Endothelial cell of umbilical vein (primary cell): ENCODE measurements at regions not wholly inside any gene's neighbourhood (a gene's known extent, or its start where the extent isn't known, plus 50 kb on each side); places are given as distances from the start of the nearest gene placed in this dataset.

Source experiments
- BruUV-seq: library from RNA; stranded (reverse); fragments of 400-500 nt; replicated peaks from 2 replicates; lab custom pipeline; 2021; lab: Mats Ljungman, UMichigan
- CTCF ChIA-PET: fragments of 300-600, 350-600 bp; sonication (Branson Sonifier 250); formaldehyde crosslinking; loops from one replicate; lab custom pipeline; 2021; ENCODE audit warnings: antibody characterized with exemption, inconsistent platforms; lab: Charles Lee
- POLR2A ChIA-PET: fragments of 300-600, 350-600 bp; sonication (Branson Sonifier 250); formaldehyde crosslinking; loops from one replicate; lab custom pipeline; 2021; ENCODE audit warnings: antibody characterized with exemption, inconsistent platforms; lab: Charles Lee
- DNase-seq: peaks from one replicate; pipeline ENCODE4 v3.0.0-alpha.2; 2011; ENCODE audit warnings: low read depth, low spot score
- FAIRE-seq: peaks from 2 replicates; lab custom pipeline; 2011; peaks lifted over from hg19 to GRCh38; lab: Jason Lieb, UNC
- H2AFZ ChIP-seq: 2 replicates; pipeline ENCODE4 v1.6.0; 2012; ENCODE audit warnings: low read depth, low read length, control low read depth, inconsistent platforms
- H3K27ac ChIP-seq: 2 replicates; pipeline ENCODE4 v1.5.1; 2011; ENCODE audit warnings: low read depth, mild to moderate bottlenecking, control low read depth, low read length, moderate library complexity; ENCODE audit not compliant: insufficient read depth
- H3K27me3 ChIP-seq, 2 experiments: 2 replicates each; pipeline versions ENCODE4 v1.6.0 to v1.6.1; 2011; ENCODE audit warnings: low read length in 2 of 2, mixed read lengths in 1 of 2; ENCODE audit not compliant: control insufficient read depth in 2 of 2, insufficient read depth in 2 of 2
- H3K36me3 ChIP-seq, 2 experiments: 2 replicates in 1 of 2; 3 replicates in 1 of 2; pipeline ENCODE4 v1.5.1; 2011; ENCODE audit warnings: low read length in 2 of 2, mild to moderate bottlenecking in 1 of 2, moderate library complexity in 1 of 2; ENCODE audit not compliant: control insufficient read depth in 2 of 2, insufficient read depth in 2 of 2; ENCODE audit errors: extremely low read depth in 1 of 2
- H3K4me1 ChIP-seq: 3 replicates; pipeline ENCODE4 v1.5.1; 2011; ENCODE audit warnings: mild to moderate bottlenecking, low read length; ENCODE audit not compliant: control insufficient read depth, insufficient read depth; ENCODE audit errors: extremely low read depth
- H3K4me2 ChIP-seq: 2 replicates; pipeline ENCODE4 v1.6.1; 2011; ENCODE audit warnings: low read length, control low read depth, mixed read lengths; ENCODE audit not compliant: insufficient read depth
- H3K4me3 ChIP-seq, 3 experiments: fragments of 200-600 bp in 1 of 3; sonication (generic), shearing (Covaris generic) in 1 of 3; replicated peaks in 1 of 3; 2 replicates each; pipeline ENCODE4 v1.5.1; 2011 to 2016; ENCODE audit warnings: control low read depth in 3 of 3, low read length in 3 of 3, mild to moderate bottlenecking in 2 of 3, inconsistent platforms in 1 of 3, low read depth in 1 of 3, moderate library complexity in 1 of 3; ENCODE audit not compliant: insufficient read depth in 1 of 3
- H3K79me2 ChIP-seq: 2 replicates; pipeline ENCODE4 v1.6.0; 2012; ENCODE audit warnings: low read length, inconsistent platforms; ENCODE audit not compliant: control insufficient read depth, insufficient read depth
- H3K9ac ChIP-seq: replicated peaks from 2 replicates; pipeline ENCODE3; 2011; ENCODE audit warnings: low read length, control low read depth; ENCODE audit not compliant: insufficient read depth; ENCODE audit errors: extremely low read depth
- H3K9me1 ChIP-seq: replicated peaks from 3 replicates; pipeline ENCODE4 v1.6.0; 2011; ENCODE audit warnings: mild to moderate bottlenecking, low read length; ENCODE audit not compliant: control insufficient read depth, insufficient read depth; ENCODE audit errors: extremely low read depth
- H3K9me3 ChIP-seq: replicated peaks from 2 replicates; pipeline ENCODE4 v1.5.1; 2012; ENCODE audit warnings: low read length, inconsistent platforms; ENCODE audit not compliant: control insufficient read depth, insufficient read depth
- H4K20me1 ChIP-seq: replicated peaks from 2 replicates; pipeline ENCODE3; 2011; ENCODE audit warnings: mild to moderate bottlenecking, low read length; ENCODE audit not compliant: control insufficient read depth, insufficient read depth; ENCODE audit errors: extremely low read depth
- CTCF ChIP-seq, 2 donors: IDR thresholded peaks; 1 replicate in 1 of 2; 2 replicates in 1 of 2; pipeline ENCODE4 v1.5.1; 2011; ENCODE audit warnings: low read length in 2 of 2, mild to moderate bottlenecking in 2 of 2, moderate library complexity in 2 of 2, control low read depth in 1 of 2, inconsistent platforms in 1 of 2, low read depth in 1 of 2; ENCODE audit not compliant: insufficient read depth in 1 of 2; ENCODE audit errors: extremely low read depth in 1 of 2
- EZH2 ChIP-seq: IDR thresholded peaks from 2 replicates; pipeline ENCODE4 v1.6.1; 2012; ENCODE audit warnings: borderline replicate concordance, low read depth, mild to moderate bottlenecking, moderate library complexity, low read length, inconsistent platforms; ENCODE audit not compliant: severe bottlenecking
- FOS ChIP-seq: IDR thresholded peaks from 2 replicates; pipeline ENCODE4 v1.6.1; 2011; ENCODE audit warnings: mild to moderate bottlenecking, low read length, moderate library complexity, borderline replicate concordance; ENCODE audit not compliant: insufficient read depth
- GATA2 ChIP-seq: IDR thresholded peaks from 2 replicates; pipeline ENCODE4 v1.7.0; 2011; ENCODE audit warnings: low read depth, mild to moderate bottlenecking, moderate library complexity, mixed read lengths, low read length; ENCODE audit not compliant: insufficient read length, insufficient read depth
- POLR2A ChIP-seq: IDR thresholded peaks from 2 replicates; pipeline ENCODE4 v1.6.1; 2012; ENCODE audit warnings: low read depth, mild to moderate bottlenecking, control low read depth, low read length
- POLR2AphosphoS5 ChIP-seq: IDR thresholded peaks from 2 replicates; pipeline ENCODE4 v1.6.1; 2012; ENCODE audit warnings: low read depth, mild to moderate bottlenecking, control low read depth, low read length, moderate library complexity; ENCODE audit not compliant: insufficient read depth
- dilution Hi-C: fragments of 300-500 bp; cut with MboI; formaldehyde crosslinking; loops from one replicate; pipeline ENCODE4 v1.15.0; 2019; ENCODE audit warnings: low sequenced_read_pairs; ENCODE audit not compliant: extremely low pct_ligation_motif_present
- intact Hi-C: fragments of 100-400 bp; cut with micrococcal nuclease; formaldehyde crosslinking; loops from one replicate; pipeline ENCODE4 v1.10.0; 2022

DNA sequence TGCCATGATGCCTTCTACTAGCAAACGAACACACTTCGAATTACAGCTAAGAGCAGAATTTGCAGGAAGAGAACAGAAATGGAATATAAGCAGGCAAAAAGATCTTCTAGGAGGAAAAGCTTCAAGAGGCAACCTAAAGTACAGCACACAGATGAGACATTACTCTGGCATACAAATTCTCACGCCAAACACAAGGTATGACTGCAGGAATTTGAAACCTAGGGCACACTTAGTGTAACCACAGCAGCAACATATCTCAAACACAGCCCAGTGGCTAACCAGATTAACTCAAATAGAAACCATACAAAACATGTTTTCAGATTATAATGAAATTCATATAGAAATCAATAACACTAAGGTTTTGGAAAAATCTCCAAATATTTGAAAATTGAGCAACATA is 481.0 kb upstream of the RGMB start:
- intact Hi-C loops (no loop called here), dilution Hi-C loops (no loop called here)
- no peaks in the 10 kb centered on the region for H4K20me1 ChIP-seq
- H3K9ac ChIP-seq, result no peak overlapping the region
- H3K79me2 ChIP-seq, result no peaks in the 10 kb centered on the region
- no peak for TF ChIP-seq POLR2AphosphoS5
- TF ChIP-seq CTCF (IDR thresholded peaks at IDR 0.05; ENCODE audit: extremely low read depth in 1 of 2, insufficient read depth in 1 of 2, low read depth in 1 of 2, low read length in 2 of 2), result no peak
- no peak for TF ChIP-seq GATA2
- no peak for TF ChIP-seq EZH2
- H3K9me1 ChIP-seq, result no peaks in the 10 kb centered on the region
- H3K36me3 ChIP-seq, result no peaks in the 10 kb centered on the region
- no TSS peak for BruUV-seq
- no peak for FAIRE-seq
- H3K4me2 ChIP-seq, result no peak overlapping the region
- no peaks in the 10 kb centered on the region for H3K4me1 ChIP-seq
- CTCF ChIA-PET, result no interaction called here
- no peak overlapping the region for H3K27ac ChIP-seq
- POLR2A ChIA-PET, result no interaction called here
- no peaks in the 10 kb centered on the region for H3K9me3 ChIP-seq
- no peaks in the 10 kb centered on the region for H3K27me3 ChIP-seq
- DNase-seq, result no peak
- H2AFZ ChIP-seq, result no peak overlapping the region
- no peak overlapping the region for H3K4me3 ChIP-seq

- H3K79me2 ChIP-seq, result no peaks in the 10 kb centered on the region
- H3K9me1 ChIP-seq, result no peaks in the 10 kb centered on the region
- no peak overlapping the region for H3K9ac ChIP-seq
- H3K4me2 ChIP-seq, result no peak overlapping the region
- FAIRE-seq (no peak), DNase-seq (no peak)
- H3K9me3 ChIP-seq, result no peaks in the 10 kb centered on the region
- H4K20me1 ChIP-seq, result no peaks in the 10 kb centered on the region
- H3K4me3 ChIP-seq, result no peak overlapping the region
- CTCF ChIA-PET, result interaction anchor here (0.9 kb wide), 1 partner anchor 80 kb away, joined by 3 read pairs; no protein-coding TSS in a partner anchor
- H2AFZ ChIP-seq, result no peak overlapping the region
- H3K27me3 ChIP-seq, result no peaks in the 10 kb centered on the region
- no peak overlapping the region for H3K27ac ChIP-seq
- intact Hi-C loops (no loop called here), dilution Hi-C loops (no loop called here)
- TF ChIP-seq GATA2 (no peak), FOS (no peak), CTCF (IDR thresholded peaks at IDR 0.05; ENCODE audit: extremely low read depth in 1 of 2, insufficient read depth in 1 of 2, low read depth in 1 of 2, low read length in 2 of 2) (no peak), POLR2A (no peak), EZH2 (no peak)
- no peaks in the 10 kb centered on the region for H3K36me3 ChIP-seq
- no TSS peak for BruUV-seq
- POLR2A ChIA-PET, result no interaction called here
- H3K4me1 ChIP-seq, result peaks cover under 1% of the 10 kb centered on the region
Measured at GRCh38 chr5:98296426-98296825, 477.0 kb upstream of the RGMB start.
